Esophagus squamous epithelium (tissue), 4 donors: ENCODE measurements at regions not wholly inside any gene's neighbourhood (a gene's known extent, or its start where the extent isn't known, plus 50 kb on each side); places are given as distances from the start of the nearest gene placed in this dataset.

ENCODE experiments used
- CTCF ChIP-seq, 6 experiments: fragments of 450-650 bp in 4 of 6; fragments of 200-600 bp in 2 of 6; sonication (generic) in 2 of 6; IDR thresholded peaks; one replicate each; pipeline ENCODE4 v1.5.1; 2016 to 2019; ENCODE audit warnings: antibody characterized with exemption in 6 of 6, mild to moderate bottlenecking in 4 of 6, moderate library complexity in 4 of 6
- POLR2A ChIP-seq, 4 donors: fragments of 450-650 bp; IDR thresholded peaks; one replicate each; pipeline ENCODE4 v1.6.1; 2017; ENCODE audit warnings: antibody characterized with exemption in 4 of 4, mild to moderate bottlenecking in 4 of 4, moderate library complexity in 3 of 4

- TF ChIP-seq CTCF (IDR thresholded peaks at IDR 0.05) = no peak
- TF ChIP-seq POLR2A (IDR thresholded peaks at IDR 0.05) = no peak
These were observed 2156.6 kb upstream of the TENM3 start for GRCh38 chr4:180086480-180087190.
